ENCODE measurements at regions not wholly inside any gene's neighbourhood (a gene's known extent, or its start where the extent isn't known, plus 50 kb on each side); places are given as distances from the start of the nearest gene placed in this dataset.

DNA sequence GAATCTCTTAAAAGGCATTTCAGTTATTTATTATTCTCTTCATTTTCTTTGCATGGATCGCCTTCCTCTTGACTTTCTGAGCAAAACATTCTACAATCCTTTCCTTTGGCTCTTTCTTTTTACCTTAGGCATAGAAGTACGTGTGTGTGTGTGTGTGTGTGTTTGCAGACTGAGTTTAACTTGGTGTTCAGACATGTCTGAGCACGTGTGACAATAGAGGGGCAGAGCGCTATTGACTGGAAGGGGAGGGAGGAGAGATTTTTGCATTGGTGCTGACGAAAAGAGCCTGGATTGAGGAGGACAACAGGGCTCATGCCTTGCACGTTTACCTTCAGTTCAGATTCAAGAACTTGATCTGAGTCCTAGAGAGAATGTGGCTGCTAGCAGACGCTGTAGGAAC, 129.8 kb downstream of the SEC23IP start:
- Histone ChIP-seq H3K4me1 (replicated peaks in 1 of 2; ENCODE audit: control insufficient read depth in 2 of 2, insufficient read depth in 2 of 2, low read length in 2 of 2) (no peaks in the 10 kb centered on the region), H3K79me2 (ENCODE audit: control insufficient read depth, insufficient read depth, low read length) (no peaks in the 10 kb centered on the region), H3K4me3 (no peak overlapping the region), H3K36me3 (ENCODE audit: control insufficient read depth, insufficient read depth, low read length) (no peaks in the 10 kb centered on the region), H3K9ac (ENCODE audit: insufficient read depth in 1 of 2, low read depth in 2 of 2, low read length in 2 of 2) (no peak overlapping the region), H3K9me1 (ENCODE audit: control insufficient read depth, insufficient read depth, low read length) (no peaks in the 10 kb centered on the region), H3K27ac (ENCODE audit: extremely low read depth, low read depth, low read length) (no peak overlapping the region), H2AFZ (ENCODE audit: low read depth, low read length) (no peak overlapping the region), H3K27me3 (ENCODE audit: control insufficient read depth in 2 of 2, insufficient read depth in 2 of 2, low read length in 2 of 2) (no peaks in the 10 kb centered on the region), H4K20me1 (replicated peaks; ENCODE audit: control insufficient read depth, insufficient read depth, low read length) (no peaks in the 10 kb centered on the region), H3K9me3 (replicated peaks; ENCODE audit: control insufficient read depth, insufficient read depth, low read depth, low read length) (no peaks in the 10 kb centered on the region), H3K4me2 (ENCODE audit: insufficient read depth, low read length) (no peak overlapping the region)
- CTCF ChIA-PET (ENCODE audit: low intra/inter-chr PET ratio), result no interaction called here
- no peak for ATAC-seq
- TF ChIP-seq, protein P1, sequence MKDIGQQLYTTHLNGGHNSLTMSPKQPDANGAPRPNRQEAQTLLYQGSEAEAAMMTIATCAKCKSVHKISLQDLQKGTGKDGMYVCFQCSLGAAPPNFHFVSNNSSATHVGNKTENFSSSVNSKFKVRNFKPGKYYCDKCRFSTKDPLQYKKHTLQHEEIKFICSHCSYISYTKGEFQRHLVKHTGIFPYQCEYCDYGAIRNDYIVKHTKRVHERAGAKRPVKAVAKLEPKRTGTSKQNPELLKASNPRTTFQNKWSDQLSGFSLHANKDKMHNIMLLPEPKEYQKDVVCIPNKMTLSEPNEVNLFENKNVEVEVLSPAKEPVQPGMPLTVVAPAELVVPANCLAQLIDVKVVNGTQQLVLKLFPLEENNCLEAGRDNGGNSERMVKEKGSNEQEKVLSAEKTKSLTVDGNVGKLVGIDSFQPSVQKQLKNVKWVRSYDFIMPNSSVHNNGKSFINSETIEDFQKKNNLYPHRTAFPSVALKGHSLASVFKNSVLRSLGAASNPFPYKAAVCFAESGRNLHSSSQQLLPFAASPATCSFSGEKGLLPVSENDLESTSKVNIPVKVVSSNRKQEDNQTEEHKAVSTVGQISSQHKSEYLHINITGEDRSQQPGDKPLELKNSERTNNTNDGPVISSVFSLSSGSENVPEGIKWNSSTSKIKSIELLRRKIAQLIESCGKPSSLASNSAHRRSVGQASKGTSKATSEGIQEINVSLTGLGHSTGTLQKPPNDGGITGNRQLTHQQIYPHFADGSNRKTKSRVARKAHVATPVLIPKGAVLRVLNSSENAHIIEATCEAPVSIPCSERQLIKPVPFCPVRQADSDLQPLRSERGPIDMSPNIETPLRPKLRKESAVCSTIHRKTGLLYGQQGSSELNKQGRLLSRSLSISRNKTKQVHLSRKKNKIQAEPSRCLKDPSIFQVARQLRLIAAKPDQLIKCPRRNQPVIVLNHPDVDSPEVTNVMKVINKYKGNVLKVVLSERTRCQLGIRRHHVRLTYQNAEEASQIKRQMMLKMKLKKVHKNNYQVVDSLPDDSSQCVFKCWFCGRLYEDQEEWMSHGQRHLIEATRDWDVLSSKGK (CRISPR knock-in tag; IDR thresholded peaks at IDR 0.05), result no peak
- TF ChIP-seq TRIM28 (IDR thresholded peaks at IDR 0.05), result no peak
- TF ChIP-seq, protein P2, sequence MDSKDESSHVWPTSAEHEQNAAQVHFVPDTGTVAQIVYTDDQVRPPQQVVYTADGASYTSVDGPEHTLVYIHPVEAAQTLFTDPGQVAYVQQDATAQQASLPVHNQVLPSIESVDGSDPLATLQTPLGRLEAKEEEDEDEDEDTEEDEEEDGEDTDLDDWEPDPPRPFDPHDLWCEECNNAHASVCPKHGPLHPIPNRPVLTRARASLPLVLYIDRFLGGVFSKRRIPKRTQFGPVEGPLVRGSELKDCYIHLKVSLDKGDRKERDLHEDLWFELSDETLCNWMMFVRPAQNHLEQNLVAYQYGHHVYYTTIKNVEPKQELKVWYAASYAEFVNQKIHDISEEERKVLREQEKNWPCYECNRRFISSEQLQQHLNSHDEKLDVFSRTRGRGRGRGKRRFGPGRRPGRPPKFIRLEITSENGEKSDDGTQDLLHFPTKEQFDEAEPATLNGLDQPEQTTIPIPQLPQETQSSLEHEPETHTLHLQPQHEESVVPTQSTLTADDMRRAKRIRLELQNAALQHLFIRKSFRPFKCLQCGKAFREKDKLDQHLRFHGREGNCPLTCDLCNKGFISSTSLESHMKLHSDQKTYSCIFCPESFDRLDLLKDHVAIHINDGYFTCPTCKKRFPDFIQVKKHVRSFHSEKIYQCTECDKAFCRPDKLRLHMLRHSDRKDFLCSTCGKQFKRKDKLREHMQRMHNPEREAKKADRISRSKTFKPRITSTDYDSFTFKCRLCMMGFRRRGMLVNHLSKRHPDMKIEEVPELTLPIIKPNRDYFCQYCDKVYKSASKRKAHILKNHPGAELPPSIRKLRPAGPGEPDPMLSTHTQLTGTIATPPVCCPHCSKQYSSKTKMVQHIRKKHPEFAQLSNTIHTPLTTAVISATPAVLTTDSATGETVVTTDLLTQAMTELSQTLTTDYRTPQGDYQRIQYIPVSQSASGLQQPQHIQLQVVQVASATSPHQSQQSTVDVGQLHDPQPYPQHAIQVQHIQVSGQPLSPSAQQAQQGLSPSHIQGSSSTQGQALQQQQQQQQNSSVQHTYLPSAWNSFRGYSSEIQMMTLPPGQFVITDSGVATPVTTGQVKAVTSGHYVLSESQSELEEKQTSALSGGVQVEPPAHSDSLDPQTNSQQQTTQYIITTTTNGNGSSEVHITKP (IDR thresholded peaks at IDR 0.05; ENCODE audit: partially characterized antibody), result no peak
- TF ChIP-seq PCBP1 (IDR thresholded peaks at IDR 0.05; ENCODE audit: low read depth, low read length, poor library complexity, severe bottlenecking), result no peak
- no peak for DNase-seq (ENCODE audit: extremely low read depth in 1 of 4, low spot score in 3 of 4)
- FAIRE-seq, result no peak
- WGBS (ENCODE audit: insufficient coverage, low coverage, missing lambda C conversion rate), result 0% methylated on average over 5 of the region's 7 CpGs
- in situ Hi-C loops (cut with MboI) (no loop called here), intact Hi-C loops (cut with micrococcal nuclease) (no loop called here)
- BruUV-seq (replicated peaks), result no TSS peak
- POLR2A ChIA-PET, result no interaction called here
